KMS-11 (cell line): ENCODE measurements at regions not wholly inside any gene's neighbourhood (a gene's known extent, or its start where the extent isn't known, plus 50 kb on each side); places are given as distances from the start of the nearest gene placed in this dataset.

Experiments used
- H2AFZ ChIP-seq: fragments of 200-600 bp; sonication (generic); 2 replicates; pipeline ENCODE4 v1.6.1; 2016; ENCODE audit warnings: antibody characterized with exemption, mixed run types, low read depth
- H3K27ac ChIP-seq: fragments of 200-600 bp; sonication (generic); 2 replicates; pipeline ENCODE4 v1.6.1; 2016; ENCODE audit warnings: mild to moderate bottlenecking, mixed run types
- H3K27me3 ChIP-seq: fragments of 200-600 bp; sonication (generic); 2 replicates; pipeline ENCODE4 v1.6.1; 2017; ENCODE audit warnings: mild to moderate bottlenecking, low read depth, mixed run types, moderate library complexity; ENCODE audit not compliant: insufficient read depth
- H3K36me3 ChIP-seq: fragments of 200-600 bp; sonication (generic); 2 replicates; pipeline ENCODE4 v1.6.1; 2017; ENCODE audit warnings: mild to moderate bottlenecking, mixed run types; ENCODE audit not compliant: insufficient read depth
- H3K4me1 ChIP-seq: fragments of 200-600 bp; sonication (generic); 2 replicates; pipeline ENCODE4 v1.6.1; 2016; ENCODE audit warnings: mild to moderate bottlenecking, low read depth, mixed run types; ENCODE audit not compliant: poor library complexity, severe bottlenecking
- H3K4me2 ChIP-seq: fragments of 200-600 bp; sonication (generic); 2 replicates; pipeline ENCODE4 v1.7.0; 2016; ENCODE audit warnings: mild to moderate bottlenecking, mixed run types
- H3K4me3 ChIP-seq: fragments of 200-600 bp; sonication (generic); IDR thresholded peaks from 2 replicates; pipeline ENCODE4 v1.6.1; 2017; ENCODE audit warnings: low read depth, low read length, mixed read lengths; ENCODE audit not compliant: insufficient read depth
- H3K79me2 ChIP-seq: fragments of 200-600 bp; sonication (generic); 2 replicates; pipeline ENCODE4 v1.6.1; 2016; ENCODE audit warnings: low read depth, mixed run types; ENCODE audit not compliant: insufficient read depth
- H3K9ac ChIP-seq: fragments of 200-600 bp; sonication (generic); 2 replicates; pipeline ENCODE4 v1.6.1; 2016; ENCODE audit warnings: mild to moderate bottlenecking, mixed run types
- H4K20me1 ChIP-seq: fragments of 200-600 bp; sonication (generic); 2 replicates; pipeline ENCODE4 v1.6.1; 2016; ENCODE audit warnings: mild to moderate bottlenecking, mixed run types; ENCODE audit not compliant: insufficient read depth
- CTCF ChIP-seq: fragments of 200-600 bp; sonication (generic); conservative IDR thresholded peaks from 2 replicates; pipeline ENCODE4 v1.6.1; 2017; ENCODE audit warnings: low read depth, mild to moderate bottlenecking, antibody characterized with exemption, low read length, moderate library complexity, mixed read lengths

- Histone ChIP-seq H3K27me3 (no peaks in the 10 kb centered on the region), H3K36me3 (no peaks in the 10 kb centered on the region), H3K79me2 (no peaks in the 10 kb centered on the region), H3K4me3 (no peak overlapping the region), H3K4me2 (no peak overlapping the region), H3K9ac (no peak overlapping the region), H3K4me1 (no peaks in the 10 kb centered on the region), H2AFZ (no peak overlapping the region), H3K27ac (no peak overlapping the region), H4K20me1 (no peaks in the 10 kb centered on the region)
- TF ChIP-seq CTCF, result no peak
Observed at GRCh38 chr17:62159994-62160393, 94.9 kb upstream of the MED13 start.

- Histone ChIP-seq H3K4me2 (no peak overlapping the region), H3K27me3 (no peaks in the 10 kb centered on the region), H3K4me3 (no peak overlapping the region), H2AFZ (no peak overlapping the region), H3K9ac (no peak overlapping the region), H3K36me3 (no peaks in the 10 kb centered on the region), H4K20me1 (no peaks in the 10 kb centered on the region), H3K27ac (no peak overlapping the region), H3K79me2 (no peaks in the 10 kb centered on the region), H3K4me1 (no peaks in the 10 kb centered on the region)
- TF ChIP-seq CTCF, result no peak
Observed at GRCh38 chr17:62156949-62157348, 91.9 kb upstream of the MED13 start.

GRCh38 chr17:62154909-62155308 is 89.8 kb upstream of the MED13 start:
- Histone ChIP-seq H3K27ac (no peak overlapping the region), H3K27me3 (no peaks in the 10 kb centered on the region), H4K20me1 (no peaks in the 10 kb centered on the region), H2AFZ (no peak overlapping the region), H3K4me1 (no peaks in the 10 kb centered on the region), H3K4me2 (no peak overlapping the region), H3K9ac (no peak overlapping the region), H3K36me3 (no peaks in the 10 kb centered on the region), H3K79me2 (no peaks in the 10 kb centered on the region), H3K4me3 (no peak overlapping the region)
- no peak for TF ChIP-seq CTCF

GRCh38 chr17:62150471-62150870 is 85.4 kb upstream of the MED13 start:
- Histone ChIP-seq H4K20me1 (no peaks in the 10 kb centered on the region), H3K27me3 (no peaks in the 10 kb centered on the region), H2AFZ (no peak overlapping the region), H3K4me1 (no peaks in the 10 kb centered on the region), H3K4me2 (no peak overlapping the region), H3K4me3 (no peak overlapping the region), H3K79me2 (no peaks in the 10 kb centered on the region), H3K36me3 (no peaks in the 10 kb centered on the region), H3K27ac (no peak overlapping the region), H3K9ac (no peak overlapping the region)
- TF ChIP-seq CTCF, result no peak

- no peaks in the 10 kb centered on the region for H4K20me1 ChIP-seq
- no peak for TF ChIP-seq CTCF
- no peak overlapping the region for H3K27ac ChIP-seq
Observed at GRCh38 chr17:62149961-62150360, 84.9 kb upstream of the MED13 start.

More at GRCh38 chr17:62149961-62150360, 84.9 kb upstream of the MED13 start:
- no peak overlapping the region for H3K4me3 ChIP-seq
- no peaks in the 10 kb centered on the region for H3K27me3 ChIP-seq
- H2AFZ ChIP-seq, result no peak overlapping the region
- H3K4me1 ChIP-seq, result no peaks in the 10 kb centered on the region
- H3K4me2 ChIP-seq, result no peak overlapping the region
- H3K9ac ChIP-seq, result no peak overlapping the region
- H3K36me3 ChIP-seq, result no peaks in the 10 kb centered on the region
- H3K79me2 ChIP-seq, result no peaks in the 10 kb centered on the region
